ENCODE measurements at regions not wholly inside any gene's neighbourhood (a gene's known extent, or its start where the extent isn't known, plus 50 kb on each side); places are given as distances from the start of the nearest gene placed in this dataset.
"Not testable (repeated sequence)": the region's sequence is repeated elsewhere in the genome, so short reads cannot be mapped to it uniquely, and the experiment has no call there.

GRCh38 chr4:130995988-130996387, 1900.0 kb downstream of the C4orf33 start:
- H3K4me1 Mint-ChIP-seq (ENCODE audit: low read depth) = no peaks in the 10 kb centered on the region
- H3K36me3 Mint-ChIP-seq (ENCODE audit: low read depth) = no peaks in the 10 kb centered on the region
- no peak for DNase-seq
- no peak overlapping the region for H3K27ac Mint-ChIP-seq
- peaks cover 24% of the 10 kb centered on the region for H3K9me3 Mint-ChIP-seq
- no peak for TF ChIP-seq CTCF (IDR thresholded peaks at IDR 0.05)
- H3K27me3 Mint-ChIP-seq (ENCODE audit: insufficient read depth) = no peaks in the 10 kb centered on the region
- H3K4me3 Mint-ChIP-seq = no peak overlapping the region

GRCh38 chr4:131001371-131001770, 1905.4 kb downstream of the C4orf33 start:
- no peaks in the 10 kb centered on the region for H3K4me1 Mint-ChIP-seq (ENCODE audit: low read depth)
- no peaks in the 10 kb centered on the region for H3K36me3 Mint-ChIP-seq (ENCODE audit: low read depth)
- no peaks in the 10 kb centered on the region; the same call in 1 of the 2 replicates for H3K27me3 Mint-ChIP-seq (ENCODE audit: insufficient read depth)
- H3K27ac Mint-ChIP-seq = no peak overlapping the region
- H3K4me3 Mint-ChIP-seq = no peak overlapping the region
- no peak for TF ChIP-seq CTCF (IDR thresholded peaks at IDR 0.05)
- DNase-seq = no peak
- peaks cover 24% of the 10 kb centered on the region for H3K9me3 Mint-ChIP-seq

- H3K36me3 Mint-ChIP-seq (ENCODE audit: low read depth) = no peaks in the 10 kb centered on the region
- peaks cover 20% of the 10 kb centered on the region for H3K9me3 Mint-ChIP-seq
- no peak overlapping the region for H3K4me3 Mint-ChIP-seq
- no peak for DNase-seq
- H3K27ac Mint-ChIP-seq = no peak overlapping the region
- H3K27me3 Mint-ChIP-seq (ENCODE audit: insufficient read depth) = no peaks in the 10 kb centered on the region; the same call in 1 of the 2 replicates
- no peaks in the 10 kb centered on the region for H3K4me1 Mint-ChIP-seq (ENCODE audit: low read depth)
- no peak for TF ChIP-seq CTCF (IDR thresholded peaks at IDR 0.05)
These were observed 1906.2 kb downstream of the C4orf33 start for GRCh38 chr4:131002132-131002531.

- Mint-ChIP-seq H3K4me3 (no peak overlapping the region), H3K27ac (no peak overlapping the region), H3K9me3 (peaks cover 6% of the 10 kb centered on the region), H3K36me3 (ENCODE audit: low read depth) (no peaks in the 10 kb centered on the region), H3K4me1 (ENCODE audit: low read depth) (no peaks in the 10 kb centered on the region), H3K27me3 (ENCODE audit: insufficient read depth) (no peaks in the 10 kb centered on the region; the same call in 1 of the 2 replicates)
- no peak for DNase-seq
- TF ChIP-seq CTCF (IDR thresholded peaks at IDR 0.05) = no peak
These were observed 1910.4 kb downstream of the C4orf33 start for GRCh38 chr4:131006388-131006787.

- not testable (repeated sequence) for H3K27ac Mint-ChIP-seq; H3K36me3 Mint-ChIP-seq (ENCODE audit: low read depth); H3K4me1 Mint-ChIP-seq (ENCODE audit: low read depth); H3K4me3 Mint-ChIP-seq; DNase-seq; H3K27me3 Mint-ChIP-seq (ENCODE audit: insufficient read depth); H3K9me3 Mint-ChIP-seq
These were observed 1916.0 kb downstream of the C4orf33 start for GRCh38 chr4:131011961-131012360.

GRCh38 chr4:131013226-131013625, 1917.3 kb downstream of the C4orf33 start:
- no peak for DNase-seq
- TF ChIP-seq CTCF (IDR thresholded peaks at IDR 0.05) = no peak
- Mint-ChIP-seq H3K27ac (no peak overlapping the region), H3K27me3 (ENCODE audit: insufficient read depth) (no peaks in the 10 kb centered on the region), H3K4me1 (ENCODE audit: low read depth) (no peaks in the 10 kb centered on the region), H3K4me3 (no peak overlapping the region), H3K36me3 (ENCODE audit: low read depth) (no peaks in the 10 kb centered on the region), H3K9me3 (peaks cover 9% of the 10 kb centered on the region)
